ENCODE measurements at regions not wholly inside any gene's neighbourhood (a gene's known extent, or its start where the extent isn't known, plus 50 kb on each side); places are given as distances from the start of the nearest gene placed in this dataset.
"Not testable (repeated sequence)": the region's sequence is repeated elsewhere in the genome, so short reads cannot be mapped to it uniquely, and the experiment has no call there.

DNA sequence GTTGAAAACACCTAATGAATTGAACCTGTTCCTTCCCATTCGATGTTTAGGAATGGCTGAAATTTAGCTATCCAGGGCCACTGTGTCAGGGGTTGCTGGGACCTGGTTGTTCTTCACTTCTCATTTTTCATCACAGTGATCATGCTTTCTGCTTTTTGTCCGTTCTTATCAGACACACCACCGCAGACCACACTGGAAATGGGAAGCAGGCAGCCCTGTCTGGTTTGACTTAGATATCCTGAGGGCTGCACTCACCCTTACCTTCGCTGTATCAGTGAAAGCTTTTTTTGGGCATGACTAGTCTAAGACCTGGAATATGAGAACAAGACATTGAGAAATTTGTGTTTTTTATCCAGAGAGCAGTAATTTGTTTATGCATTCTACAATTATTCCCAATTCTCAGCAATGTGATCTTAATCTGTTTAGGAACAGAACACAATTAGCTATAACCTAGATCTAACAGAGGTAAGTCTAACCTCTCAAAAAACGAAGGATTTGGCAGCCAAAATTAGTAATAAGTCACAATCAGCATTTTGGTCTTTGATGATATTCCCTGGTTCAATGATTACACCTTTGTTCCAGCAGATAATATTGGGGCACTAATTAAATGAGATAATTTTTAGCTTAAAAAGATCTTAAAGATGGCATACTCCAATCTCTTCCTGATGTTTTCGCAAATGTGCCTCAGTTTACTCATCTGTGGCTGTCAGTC, 126.0 kb upstream of the GOT2 start:
- H3K4me3 ChIP-seq (ENCODE audit: low read length in 3 of 3): no peak overlapping the region
- no peaks in the 10 kb centered on the region for H3K9me3 ChIP-seq (ENCODE audit: control insufficient read depth in 3 of 3, low read length in 3 of 3)
- H3K27me3 ChIP-seq (ENCODE audit: control insufficient read depth in 3 of 3, insufficient read depth in 3 of 3, low read length in 3 of 3): no peaks in the 10 kb centered on the region
- H3K4me1 ChIP-seq (ENCODE audit: control insufficient read depth in 3 of 3, insufficient read depth in 3 of 3, low read length in 3 of 3): no peaks in the 10 kb centered on the region
- no peak overlapping the region for H3K27ac ChIP-seq (ENCODE audit: low read depth, low read length)
- H3K36me3 ChIP-seq (ENCODE audit: control insufficient read depth in 3 of 3, insufficient read depth in 3 of 3, low read length in 3 of 3): no peaks in the 10 kb centered on the region
- H3K9ac ChIP-seq (ENCODE audit: low read depth in 1 of 3, low read length in 3 of 3): no peak overlapping the region

- H3K4me3 ChIP-seq (ENCODE audit: low read length in 3 of 3); H3K27me3 ChIP-seq (ENCODE audit: control insufficient read depth in 3 of 3, insufficient read depth in 3 of 3, low read length in 3 of 3); H3K27ac ChIP-seq (ENCODE audit: low read depth, low read length); H3K4me1 ChIP-seq (ENCODE audit: control insufficient read depth in 3 of 3, insufficient read depth in 3 of 3, low read length in 3 of 3); H3K36me3 ChIP-seq (ENCODE audit: control insufficient read depth in 3 of 3, insufficient read depth in 3 of 3, low read length in 3 of 3); H3K9ac ChIP-seq (ENCODE audit: low read depth in 1 of 3, low read length in 3 of 3); H3K9me3 ChIP-seq (ENCODE audit: control insufficient read depth in 3 of 3, low read length in 3 of 3): not testable (repeated sequence)
Measured at GRCh38 chr16:58858577-58858976, 124.5 kb upstream of the GOT2 start.

- Histone ChIP-seq H3K4me3 (ENCODE audit: low read length in 3 of 3) (no peak overlapping the region), H3K9ac (ENCODE audit: low read depth in 1 of 3, low read length in 3 of 3) (no peak overlapping the region), H3K27me3 (ENCODE audit: control insufficient read depth in 3 of 3, insufficient read depth in 3 of 3, low read length in 3 of 3) (no peaks in the 10 kb centered on the region), H3K4me1 (ENCODE audit: control insufficient read depth in 3 of 3, insufficient read depth in 3 of 3, low read length in 3 of 3) (no peaks in the 10 kb centered on the region), H3K27ac (ENCODE audit: low read depth, low read length) (no peak overlapping the region), H3K36me3 (ENCODE audit: control insufficient read depth in 3 of 3, insufficient read depth in 3 of 3, low read length in 3 of 3) (no peaks in the 10 kb centered on the region), H3K9me3 (ENCODE audit: control insufficient read depth in 3 of 3, low read length in 3 of 3) (no peaks in the 10 kb centered on the region)
Measured at GRCh38 chr16:58855291-58855863, 121.3 kb upstream of the GOT2 start.

- H3K4me3 ChIP-seq (ENCODE audit: low read length in 3 of 3): no peak overlapping the region
- no peaks in the 10 kb centered on the region for H3K9me3 ChIP-seq (ENCODE audit: control insufficient read depth in 3 of 3, low read length in 3 of 3)
- no peak overlapping the region for H3K9ac ChIP-seq (ENCODE audit: low read depth in 1 of 3, low read length in 3 of 3)
- H3K27ac ChIP-seq (ENCODE audit: low read depth, low read length): no peak overlapping the region
- no peaks in the 10 kb centered on the region for H3K36me3 ChIP-seq (ENCODE audit: control insufficient read depth in 3 of 3, insufficient read depth in 3 of 3, low read length in 3 of 3)
- H3K4me1 ChIP-seq (ENCODE audit: control insufficient read depth in 3 of 3, insufficient read depth in 3 of 3, low read length in 3 of 3): no peaks in the 10 kb centered on the region
- H3K27me3 ChIP-seq (ENCODE audit: control insufficient read depth in 3 of 3, insufficient read depth in 3 of 3, low read length in 3 of 3): no peaks in the 10 kb centered on the region
Measured at GRCh38 chr16:58853854-58854791, 120.0 kb upstream of the GOT2 start.

DNA sequence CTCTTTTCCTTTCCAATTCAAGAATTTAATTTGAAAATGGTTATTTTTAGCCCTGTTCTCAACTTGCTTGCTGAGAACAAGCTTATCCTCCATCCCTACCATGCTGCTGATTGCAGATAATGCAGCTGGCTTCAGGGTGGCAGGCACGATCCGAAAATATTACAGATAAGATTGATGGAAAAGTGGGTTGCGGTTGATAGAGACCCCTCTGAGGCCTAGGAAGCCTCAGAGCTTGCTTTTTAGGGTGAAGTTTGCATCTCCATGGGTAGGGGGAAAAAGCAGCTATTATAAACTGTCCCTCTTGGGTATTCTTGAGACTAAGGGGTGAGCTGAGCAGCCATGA, 116.5 kb upstream of the GOT2 start:
- Histone ChIP-seq H3K27me3 (ENCODE audit: control insufficient read depth in 3 of 3, insufficient read depth in 3 of 3, low read length in 3 of 3) (no peaks in the 10 kb centered on the region), H3K4me3 (ENCODE audit: low read length in 3 of 3) (no peak overlapping the region), H3K4me1 (ENCODE audit: control insufficient read depth in 3 of 3, insufficient read depth in 3 of 3, low read length in 3 of 3) (no peaks in the 10 kb centered on the region), H3K9me3 (ENCODE audit: control insufficient read depth in 3 of 3, low read length in 3 of 3) (no peaks in the 10 kb centered on the region), H3K9ac (ENCODE audit: low read depth in 1 of 3, low read length in 3 of 3) (no peak overlapping the region), H3K27ac (ENCODE audit: low read depth, low read length) (no peak overlapping the region), H3K36me3 (ENCODE audit: control insufficient read depth in 3 of 3, insufficient read depth in 3 of 3, low read length in 3 of 3) (no peaks in the 10 kb centered on the region)

- H3K36me3 ChIP-seq (ENCODE audit: control insufficient read depth in 3 of 3, insufficient read depth in 3 of 3, low read length in 3 of 3): no peaks in the 10 kb centered on the region
- H3K27ac ChIP-seq (ENCODE audit: low read depth, low read length): no peak overlapping the region
- H3K9me3 ChIP-seq (ENCODE audit: control insufficient read depth in 3 of 3, low read length in 3 of 3): no peaks in the 10 kb centered on the region
- H3K4me3 ChIP-seq (ENCODE audit: low read length in 3 of 3): no peak overlapping the region
- no peak overlapping the region for H3K9ac ChIP-seq (ENCODE audit: low read depth in 1 of 3, low read length in 3 of 3)
- no peaks in the 10 kb centered on the region for H3K27me3 ChIP-seq (ENCODE audit: control insufficient read depth in 3 of 3, insufficient read depth in 3 of 3, low read length in 3 of 3)
- no peaks in the 10 kb centered on the region for H3K4me1 ChIP-seq (ENCODE audit: control insufficient read depth in 3 of 3, insufficient read depth in 3 of 3, low read length in 3 of 3)
Measured at GRCh38 chr16:58850019-58850677, 116.0 kb upstream of the GOT2 start.

DNA sequence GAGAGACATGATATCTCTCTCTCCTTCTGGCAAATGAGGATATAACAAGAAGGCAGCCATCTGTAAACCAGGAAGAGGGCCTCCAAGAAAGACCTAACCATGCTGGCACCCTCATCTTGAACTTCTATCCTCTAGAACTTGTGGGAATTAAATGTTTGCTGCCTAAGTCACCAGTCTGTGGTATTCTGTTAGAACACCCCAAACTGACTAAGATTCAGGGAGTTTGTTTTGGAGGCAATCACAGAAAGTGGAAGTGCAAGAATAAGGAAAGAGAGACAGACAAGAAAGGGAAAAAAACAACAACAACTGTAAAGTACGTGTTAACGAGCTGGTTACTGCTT, 114.5 kb upstream of the GOT2 start:
- H3K27me3 ChIP-seq (ENCODE audit: control insufficient read depth in 3 of 3, insufficient read depth in 3 of 3, low read length in 3 of 3): no peaks in the 10 kb centered on the region
- H3K4me3 ChIP-seq (ENCODE audit: low read length in 3 of 3): no peak overlapping the region
- H3K27ac ChIP-seq (ENCODE audit: low read depth, low read length): no peak overlapping the region
- H3K9me3 ChIP-seq (ENCODE audit: control insufficient read depth in 3 of 3, low read length in 3 of 3): no peaks in the 10 kb centered on the region
- no peaks in the 10 kb centered on the region for H3K36me3 ChIP-seq (ENCODE audit: control insufficient read depth in 3 of 3, insufficient read depth in 3 of 3, low read length in 3 of 3)
- no peak overlapping the region for H3K9ac ChIP-seq (ENCODE audit: low read depth in 1 of 3, low read length in 3 of 3)
- no peaks in the 10 kb centered on the region for H3K4me1 ChIP-seq (ENCODE audit: control insufficient read depth in 3 of 3, insufficient read depth in 3 of 3, low read length in 3 of 3)

GRCh38 chr16:58847902-58848661, 114.0 kb upstream of the GOT2 start:
- no peak overlapping the region for H3K9ac ChIP-seq (ENCODE audit: low read depth in 1 of 3, low read length in 3 of 3)
- H3K4me1 ChIP-seq (ENCODE audit: control insufficient read depth in 3 of 3, insufficient read depth in 3 of 3, low read length in 3 of 3): no peaks in the 10 kb centered on the region
- no peaks in the 10 kb centered on the region for H3K9me3 ChIP-seq (ENCODE audit: control insufficient read depth in 3 of 3, low read length in 3 of 3)
- H3K4me3 ChIP-seq (ENCODE audit: low read length in 3 of 3): no peak overlapping the region
- H3K27me3 ChIP-seq (ENCODE audit: control insufficient read depth in 3 of 3, insufficient read depth in 3 of 3, low read length in 3 of 3): no peaks in the 10 kb centered on the region
- H3K36me3 ChIP-seq (ENCODE audit: control insufficient read depth in 3 of 3, insufficient read depth in 3 of 3, low read length in 3 of 3): no peaks in the 10 kb centered on the region
- H3K27ac ChIP-seq (ENCODE audit: low read depth, low read length): no peak overlapping the region

DNA sequence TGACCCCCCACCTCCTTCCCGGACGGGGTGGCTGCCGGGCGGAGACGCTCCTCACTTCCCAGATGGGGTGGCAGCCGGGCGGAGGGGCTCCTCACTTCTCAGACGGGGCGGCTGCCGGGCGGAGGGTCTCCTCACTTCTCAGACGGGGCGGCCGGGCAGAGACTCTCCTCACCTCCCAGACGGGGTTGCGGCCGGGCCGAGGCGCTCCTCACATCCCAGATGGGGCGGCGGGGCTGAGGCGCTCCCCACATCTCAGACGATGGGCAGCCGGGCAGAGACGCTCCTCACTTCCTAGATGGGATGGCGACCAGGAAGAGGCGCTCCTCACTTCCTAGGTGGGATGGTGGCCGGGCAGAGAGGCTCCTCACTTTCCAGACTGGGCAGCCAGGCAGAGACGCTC, 112.1 kb upstream of the GOT2 start:
- not testable (repeated sequence) for H3K27me3 ChIP-seq (ENCODE audit: control insufficient read depth in 3 of 3, insufficient read depth in 3 of 3, low read length in 3 of 3)

More for the DNA sequence above, 112.1 kb upstream of the GOT2 start:
- not testable (repeated sequence) for H3K36me3 ChIP-seq (ENCODE audit: control insufficient read depth in 3 of 3, insufficient read depth in 3 of 3, low read length in 3 of 3); H3K9ac ChIP-seq (ENCODE audit: low read depth in 1 of 3, low read length in 3 of 3); H3K27ac ChIP-seq (ENCODE audit: low read depth, low read length); H3K4me3 ChIP-seq (ENCODE audit: low read length in 3 of 3); H3K4me1 ChIP-seq (ENCODE audit: control insufficient read depth in 3 of 3, insufficient read depth in 3 of 3, low read length in 3 of 3); H3K9me3 ChIP-seq (ENCODE audit: control insufficient read depth in 3 of 3, low read length in 3 of 3)
